Keratinocyte (primary cell): ENCODE measurements at regions not wholly inside any gene's neighbourhood (a gene's known extent, or its start where the extent isn't known, plus 50 kb on each side); places are given as distances from the start of the nearest gene placed in this dataset.
A peak's percentile ranks its signal among the peaks of the same experiment; 100 is the strongest.

Experiments used
- DNase-seq: peaks from one replicate; pipeline ENCODE4 v3.0.0-alpha.2; 2011; ENCODE audit warnings: low read depth, missing footprints, low spot score
- FAIRE-seq: peaks from 2 replicates; lab custom pipeline; 2011; peaks lifted over from hg19 to GRCh38; lab: Jason Lieb, UNC
- H2AFZ ChIP-seq: 2 replicates; pipeline ENCODE4 v1.6.0; 2012; ENCODE audit warnings: low read length, control low read depth, inconsistent platforms; ENCODE audit not compliant: control insufficient read depth
- H3K27ac ChIP-seq: 2 replicates; pipeline ENCODE4 v1.5.1; 2011; ENCODE audit warnings: low read length; ENCODE audit not compliant: control insufficient read depth, insufficient read depth
- H3K27me3 ChIP-seq: 3 replicates; pipeline ENCODE4 v1.6.0; 2011; ENCODE audit warnings: low read length; ENCODE audit not compliant: control insufficient read depth, insufficient read depth; ENCODE audit errors: extremely low read depth
- H3K36me3 ChIP-seq, 2 experiments: 2 replicates in 1 of 2; 3 replicates in 1 of 2; pipeline ENCODE4 v1.5.1; 2011; ENCODE audit warnings: low read length in 2 of 2, mild to moderate bottlenecking in 1 of 2; ENCODE audit not compliant: control insufficient read depth in 2 of 2, insufficient read depth in 2 of 2; ENCODE audit errors: extremely low read depth in 1 of 2
- H3K4me1 ChIP-seq: 3 replicates; pipeline ENCODE4 v1.5.1; 2011; ENCODE audit warnings: low read length; ENCODE audit not compliant: control insufficient read depth, insufficient read depth; ENCODE audit errors: extremely low read depth
- H3K4me2 ChIP-seq: 3 replicates; pipeline ENCODE4 v1.6.0; 2011; ENCODE audit warnings: low read depth, low read length; ENCODE audit not compliant: control insufficient read depth, insufficient read depth; ENCODE audit errors: extremely low read depth
- H3K4me3 ChIP-seq, 3 experiments: fragments of 200-600 bp in 1 of 3; sonication (generic) in 1 of 3; 2 replicates in 2 of 3; 3 replicates in 1 of 3; pipeline ENCODE4 v1.5.1; 2011 to 2016; ENCODE audit warnings: low read length in 3 of 3, mild to moderate bottlenecking in 3 of 3, control low read depth in 2 of 3, inconsistent platforms in 1 of 3, low read depth in 1 of 3, mixed read lengths in 1 of 3, mixed run types in 1 of 3, moderate library complexity in 1 of 3; ENCODE audit not compliant: control insufficient read depth in 2 of 3, insufficient read depth in 2 of 3; ENCODE audit errors: extremely low read depth in 1 of 3
- H3K79me2 ChIP-seq: 2 replicates; pipeline ENCODE4 v1.6.0; 2012; ENCODE audit warnings: low read length; ENCODE audit not compliant: control insufficient read depth, insufficient read depth
- H3K9ac ChIP-seq: 3 replicates; pipeline ENCODE4 v1.6.0; 2011; ENCODE audit warnings: low read length; ENCODE audit not compliant: control insufficient read depth, insufficient read depth; ENCODE audit errors: extremely low read depth
- H3K9me1 ChIP-seq: 3 replicates; pipeline ENCODE4 v1.6.0; 2011; ENCODE audit warnings: low read length; ENCODE audit not compliant: control insufficient read depth, insufficient read depth; ENCODE audit errors: extremely low read depth
- H3K9me3 ChIP-seq: 2 replicates; pipeline ENCODE4 v1.5.1; 2012; ENCODE audit warnings: low read depth, low read length; ENCODE audit not compliant: control insufficient read depth
- H4K20me1 ChIP-seq: 3 replicates; pipeline ENCODE4 v1.6.0; 2011; ENCODE audit warnings: low read length; ENCODE audit not compliant: control insufficient read depth, insufficient read depth; ENCODE audit errors: extremely low read depth
- CTCF ChIP-seq, 3 experiments: IDR thresholded peaks in 1 of 3; conservative IDR thresholded peaks in 1 of 3; optimal IDR thresholded peaks in 1 of 3; 2 replicates in 2 of 3; 3 replicates in 1 of 3; pipeline versions ENCODE3 to v1.5.1; 2011; ENCODE audit warnings: low read length in 3 of 3, mild to moderate bottlenecking in 3 of 3, moderate library complexity in 2 of 3, control low read depth in 1 of 3, inconsistent platforms in 1 of 3; ENCODE audit not compliant: insufficient read depth in 2 of 3; ENCODE audit errors: extremely low read depth in 1 of 3
- EZH2 ChIP-seq: IDR thresholded peaks from one replicate; pipeline ENCODE4 v1.6.1; 2012; ENCODE audit warnings: inconsistent platforms, mild to moderate bottlenecking, low read length, moderate library complexity
- dilution Hi-C: fragments of 300-500 bp; cut with MboI; formaldehyde crosslinking; loops from one replicate; pipeline ENCODE4 v1.7.0; 2020; ENCODE audit warnings: low sequenced_read_pairs; ENCODE audit not compliant: extremely low pct_ligation_motif_present

- H2AFZ ChIP-seq: peak overlapping the region; percentile 25
- dilution Hi-C loops: no loop called here
- no peak overlapping the region for H3K9ac ChIP-seq
- FAIRE-seq: no peak
- H3K27ac ChIP-seq: no peak overlapping the region
- TF ChIP-seq EZH2 (no peak), CTCF (optimal IDR thresholded peaks at IDR 0.05 in 1 of 3, IDR thresholded peaks at IDR 0.05 in 1 of 3, conservative IDR thresholded peaks at IDR 0.05 in 1 of 3; ENCODE audit: extremely low read depth in 1 of 3, insufficient read depth in 2 of 3, low read length in 3 of 3) (no peak)
- no peak overlapping the region for H3K4me2 ChIP-seq
- no peak overlapping the region for H3K4me3 ChIP-seq
- no peaks in the 10 kb centered on the region for H3K27me3 ChIP-seq
- H4K20me1 ChIP-seq: no peaks in the 10 kb centered on the region
- H3K4me1 ChIP-seq: peaks cover 4% of the 10 kb centered on the region
- no peaks in the 10 kb centered on the region for H3K9me1 ChIP-seq
- H3K9me3 ChIP-seq: peaks cover 2% of the 10 kb centered on the region
- H3K36me3 ChIP-seq: no peaks in the 10 kb centered on the region
- no peak for DNase-seq
- no peaks in the 10 kb centered on the region for H3K79me2 ChIP-seq
Observed at GRCh38 chr18:73164430-73164829, 296.6 kb upstream of the NETO1 start.

- Histone ChIP-seq H3K9me1 (no peaks in the 10 kb centered on the region), H3K9ac (no peak overlapping the region), H3K27me3 (no peaks in the 10 kb centered on the region), H2AFZ (no peak overlapping the region), H3K36me3 (no peaks in the 10 kb centered on the region), H3K79me2 (no peaks in the 10 kb centered on the region), H4K20me1 (no peaks in the 10 kb centered on the region), H3K9me3 (peaks cover 2% of the 10 kb centered on the region), H3K27ac (no peak overlapping the region), H3K4me3 (no peak overlapping the region), H3K4me1 (no peaks in the 10 kb centered on the region), H3K4me2 (no peak overlapping the region)
- FAIRE-seq: no peak
- no peak for DNase-seq
- no peak for TF ChIP-seq CTCF (optimal IDR thresholded peaks at IDR 0.05 in 1 of 3, IDR thresholded peaks at IDR 0.05 in 1 of 3, conservative IDR thresholded peaks at IDR 0.05 in 1 of 3; ENCODE audit: extremely low read depth in 1 of 3, insufficient read depth in 2 of 3, low read length in 3 of 3)
- TF ChIP-seq EZH2: no peak
- dilution Hi-C loops: no loop called here
Observed at GRCh38 chr18:73163236-73163635, 295.4 kb upstream of the NETO1 start.
